ENCODE measurements at regions not wholly inside any gene's neighbourhood (a gene's known extent, or its start where the extent isn't known, plus 50 kb on each side); places are given as distances from the start of the nearest gene placed in this dataset.

GRCh38 chr4:90028460-90028859 is 98.7 kb upstream of the CCSER1 start:
- no peak for DNase-seq (ENCODE audit: extremely low spot score, unreplicated experiment)
- no peak overlapping the region for H3K27ac Mint-ChIP-seq
- H3K9me3 Mint-ChIP-seq: peaks cover 4% of the 10 kb centered on the region
- H3K4me3 Mint-ChIP-seq: no peak overlapping the region
- no peaks in the 10 kb centered on the region for H3K27me3 Mint-ChIP-seq
- no peak for TF ChIP-seq CTCF (conservative IDR thresholded peaks at IDR 0.05)
- peaks cover 4% of the 10 kb centered on the region for H3K4me1 Mint-ChIP-seq (ENCODE audit: unreplicated experiment)
- no peaks in the 10 kb centered on the region for H3K36me3 Mint-ChIP-seq

GRCh38 chr4:90030202-90030601 is 97.0 kb upstream of the CCSER1 start:
- Mint-ChIP-seq H3K36me3 (no peaks in the 10 kb centered on the region), H3K4me3 (no peak overlapping the region), H3K27me3 (no peaks in the 10 kb centered on the region), H3K4me1 (ENCODE audit: unreplicated experiment) (peaks cover 4% of the 10 kb centered on the region), H3K9me3 (peaks cover 11% of the 10 kb centered on the region), H3K27ac (no peak overlapping the region)
- no peak for TF ChIP-seq CTCF (conservative IDR thresholded peaks at IDR 0.05)
- DNase-seq (ENCODE audit: extremely low spot score, unreplicated experiment): no peak

GRCh38 chr4:90030953-90031352 is 96.2 kb upstream of the CCSER1 start:
- H3K9me3 Mint-ChIP-seq: peaks cover 11% of the 10 kb centered on the region
- no peak overlapping the region for H3K27ac Mint-ChIP-seq

GRCh38 chr4:90039122-90039521 is 88.1 kb upstream of the CCSER1 start:
- no peak for DNase-seq (ENCODE audit: extremely low spot score, unreplicated experiment)
- H3K9me3 Mint-ChIP-seq: peaks cover 10% of the 10 kb centered on the region
- H3K36me3 Mint-ChIP-seq: no peaks in the 10 kb centered on the region
- no peaks in the 10 kb centered on the region for H3K4me1 Mint-ChIP-seq (ENCODE audit: unreplicated experiment)
- no peak overlapping the region for H3K27ac Mint-ChIP-seq
- H3K4me3 Mint-ChIP-seq: no peak overlapping the region
- no peak for TF ChIP-seq CTCF (conservative IDR thresholded peaks at IDR 0.05)
- no peaks in the 10 kb centered on the region for H3K27me3 Mint-ChIP-seq

More at GRCh38 chr4:90030953-90031352, 96.2 kb upstream of the CCSER1 start:
- H3K4me3 Mint-ChIP-seq: no peak overlapping the region
- TF ChIP-seq CTCF (conservative IDR thresholded peaks at IDR 0.05): peak; percentile 36
- no peak for DNase-seq (ENCODE audit: extremely low spot score, unreplicated experiment)
- peaks cover 4% of the 10 kb centered on the region for H3K4me1 Mint-ChIP-seq (ENCODE audit: unreplicated experiment)
- H3K36me3 Mint-ChIP-seq: no peaks in the 10 kb centered on the region
- no peaks in the 10 kb centered on the region for H3K27me3 Mint-ChIP-seq

- H3K4me3 Mint-ChIP-seq: no peak overlapping the region
- H3K36me3 Mint-ChIP-seq: no peaks in the 10 kb centered on the region
- H3K27ac Mint-ChIP-seq: no peak overlapping the region
These were observed 75.2 kb upstream of the CCSER1 start for GRCh38 chr4:90051999-90052398.

More at GRCh38 chr4:90051999-90052398, 75.2 kb upstream of the CCSER1 start:
- Mint-ChIP-seq H3K9me3 (peaks cover under 1% of the 10 kb centered on the region), H3K4me1 (ENCODE audit: unreplicated experiment) (no peaks in the 10 kb centered on the region), H3K27me3 (no peaks in the 10 kb centered on the region)
- TF ChIP-seq CTCF (conservative IDR thresholded peaks at IDR 0.05): no peak
- DNase-seq (ENCODE audit: extremely low spot score, unreplicated experiment): no peak

Data from type B pancreatic cell (in vitro differentiated cells).